ENCODE measurements at regions not wholly inside any gene's neighbourhood (a gene's known extent, or its start where the extent isn't known, plus 50 kb on each side); places are given as distances from the start of the nearest gene placed in this dataset.

- H3K27me3 ChIP-seq = no peaks in the 10 kb centered on the region
Measured at GRCh38 chr4:25474690-25475089, 97.6 kb downstream of the ANAPC4 start.

GRCh38 chr4:25477221-25477620, 100.2 kb downstream of the ANAPC4 start:
- Histone ChIP-seq H3K36me3 (no peaks in the 10 kb centered on the region), H3K27me3 (no peaks in the 10 kb centered on the region), H3K4me3 (no peak overlapping the region), H3K4me1 (no peaks in the 10 kb centered on the region), H3K9me3 (peaks cover 0 to under 1% of the 10 kb centered on the region in 2 donors), H3K27ac (no peak overlapping the region)
- TF ChIP-seq POLR2A (IDR thresholded peaks at IDR 0.05) (no peak), POLR2AphosphoS5 (IDR thresholded peaks at IDR 0.05) (no peak), EP300 (IDR thresholded peaks at IDR 0.05; ENCODE audit: low read depth) (no peak)
- TF ChIP-seq, protein P1, sequence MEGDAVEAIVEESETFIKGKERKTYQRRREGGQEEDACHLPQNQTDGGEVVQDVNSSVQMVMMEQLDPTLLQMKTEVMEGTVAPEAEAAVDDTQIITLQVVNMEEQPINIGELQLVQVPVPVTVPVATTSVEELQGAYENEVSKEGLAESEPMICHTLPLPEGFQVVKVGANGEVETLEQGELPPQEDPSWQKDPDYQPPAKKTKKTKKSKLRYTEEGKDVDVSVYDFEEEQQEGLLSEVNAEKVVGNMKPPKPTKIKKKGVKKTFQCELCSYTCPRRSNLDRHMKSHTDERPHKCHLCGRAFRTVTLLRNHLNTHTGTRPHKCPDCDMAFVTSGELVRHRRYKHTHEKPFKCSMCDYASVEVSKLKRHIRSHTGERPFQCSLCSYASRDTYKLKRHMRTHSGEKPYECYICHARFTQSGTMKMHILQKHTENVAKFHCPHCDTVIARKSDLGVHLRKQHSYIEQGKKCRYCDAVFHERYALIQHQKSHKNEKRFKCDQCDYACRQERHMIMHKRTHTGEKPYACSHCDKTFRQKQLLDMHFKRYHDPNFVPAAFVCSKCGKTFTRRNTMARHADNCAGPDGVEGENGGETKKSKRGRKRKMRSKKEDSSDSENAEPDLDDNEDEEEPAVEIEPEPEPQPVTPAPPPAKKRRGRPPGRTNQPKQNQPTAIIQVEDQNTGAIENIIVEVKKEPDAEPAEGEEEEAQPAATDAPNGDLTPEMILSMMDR (IDR thresholded peaks at IDR 0.05) = no peak
- 70 to 83% methylated on average over 1 of the region's 1 CpG for WGBS, 2 donors (ENCODE audit: low coverage in 1 of 2)
- DNase-seq = no peak
- intact Hi-C loops (cut with DNase I; ENCODE audit: low total_unique reads) (no loop called here), in situ Hi-C loops (cut with MboI; ENCODE audit: low pct_ligation_motif_present in 1 of 4, low pct_unique_long_range_greater_than_20kb in 1 of 4, low sequenced_read_pairs in 3 of 4) (no loop called here)

More at GRCh38 chr4:25474690-25475089, 97.6 kb downstream of the ANAPC4 start:
- Histone ChIP-seq H3K27ac (no peak overlapping the region), H3K36me3 (no peaks in the 10 kb centered on the region), H3K4me3 (no peak overlapping the region), H3K9me3 (peaks cover 0 to 5% of the 10 kb centered on the region in 2 donors), H3K4me1 (no peaks in the 10 kb centered on the region)
- intact Hi-C loops (cut with DNase I; ENCODE audit: low total_unique reads) (loop anchor here (2.0 kb wide), 1 partner anchor 52 kb away; no protein-coding TSS in a partner anchor), in situ Hi-C loops (cut with MboI; ENCODE audit: low pct_ligation_motif_present in 1 of 4, low pct_unique_long_range_greater_than_20kb in 1 of 4, low sequenced_read_pairs in 3 of 4) (no loop called here)
- 32 to 73% methylated on average over 1 to 4 of the region's 4 CpGs for WGBS, 2 donors (ENCODE audit: low coverage in 1 of 2)
- DNase-seq = no peak
- no peak for TF ChIP-seq POLR2AphosphoS5 (IDR thresholded peaks at IDR 0.05)
- no peak for TF ChIP-seq POLR2A (IDR thresholded peaks at IDR 0.05)
- TF ChIP-seq EP300 (IDR thresholded peaks at IDR 0.05; ENCODE audit: low read depth) = no peak
- TF ChIP-seq, protein P1 (IDR thresholded peaks at IDR 0.05) = no peak

- H3K9me3 ChIP-seq = no peaks in the 10 kb centered on the region
- 58 to 73% methylated on average over 2 of the region's 2 CpGs for WGBS, 2 donors (ENCODE audit: low coverage in 1 of 2)
- no peaks in the 10 kb centered on the region for H3K27me3 ChIP-seq
- H3K36me3 ChIP-seq = no peaks in the 10 kb centered on the region
- H3K27ac ChIP-seq = no peak overlapping the region
- DNase-seq = no peak
- no peaks in the 10 kb centered on the region for H3K4me1 ChIP-seq
- in situ Hi-C loops (cut with MboI; ENCODE audit: low pct_ligation_motif_present in 1 of 4, low pct_unique_long_range_greater_than_20kb in 1 of 4, low sequenced_read_pairs in 3 of 4) (no loop called here), intact Hi-C loops (cut with DNase I; ENCODE audit: low total_unique reads) (no loop called here)
- no peak for TF ChIP-seq EP300 (IDR thresholded peaks at IDR 0.05; ENCODE audit: low read depth)
- TF ChIP-seq, protein P1 (IDR thresholded peaks at IDR 0.05) = no peak
- TF ChIP-seq POLR2A (IDR thresholded peaks at IDR 0.05) = no peak
- no peak for TF ChIP-seq POLR2AphosphoS5 (IDR thresholded peaks at IDR 0.05)
- H3K4me3 ChIP-seq = no peak overlapping the region
Measured at GRCh38 chr4:25481648-25482047, 104.6 kb downstream of the ANAPC4 start.

- Histone ChIP-seq H3K27ac (no peak overlapping the region), H3K4me3 (no peak overlapping the region), H3K4me1 (no peaks in the 10 kb centered on the region), H3K36me3 (no peaks in the 10 kb centered on the region), H3K27me3 (no peaks in the 10 kb centered on the region), H3K9me3 (no peaks in the 10 kb centered on the region)
- no peak for DNase-seq
- intact Hi-C loops (cut with DNase I; ENCODE audit: low total_unique reads) = no loop called here
- in situ Hi-C loops (cut with MboI; ENCODE audit: low pct_ligation_motif_present in 1 of 4, low pct_unique_long_range_greater_than_20kb in 1 of 4, low sequenced_read_pairs in 3 of 4) = no loop called here
- TF ChIP-seq EP300 (IDR thresholded peaks at IDR 0.05; ENCODE audit: low read depth) = no peak
- TF ChIP-seq POLR2AphosphoS5 (IDR thresholded peaks at IDR 0.05) = no peak
- TF ChIP-seq POLR2A (IDR thresholded peaks at IDR 0.05) = no peak
- TF ChIP-seq, protein P1 (IDR thresholded peaks at IDR 0.05) = no peak
- WGBS, 2 donors (ENCODE audit: low coverage in 1 of 2) = 71 to 80% methylated on average over 3 of the region's 3 CpGs
Measured at GRCh38 chr4:25484243-25484721, 107.2 kb downstream of the ANAPC4 start.
